SH-SY5Y (cell line): ENCODE measurements at regions not wholly inside any gene's neighbourhood (a gene's known extent, or its start where the extent isn't known, plus 50 kb on each side); places are given as distances from the start of the nearest gene placed in this dataset.

Experiments
- GATA2 ChIP-seq: IDR thresholded peaks from 2 replicates; pipeline ENCODE4 v1.6.1; 2011; ENCODE audit warnings: mild to moderate bottlenecking, low read depth, low read length
- GATA3 ChIP-seq: IDR thresholded peaks from 2 replicates; pipeline ENCODE4 v1.6.1; 2011; ENCODE audit warnings: low read depth, mild to moderate bottlenecking, low read length, moderate library complexity

DNA sequence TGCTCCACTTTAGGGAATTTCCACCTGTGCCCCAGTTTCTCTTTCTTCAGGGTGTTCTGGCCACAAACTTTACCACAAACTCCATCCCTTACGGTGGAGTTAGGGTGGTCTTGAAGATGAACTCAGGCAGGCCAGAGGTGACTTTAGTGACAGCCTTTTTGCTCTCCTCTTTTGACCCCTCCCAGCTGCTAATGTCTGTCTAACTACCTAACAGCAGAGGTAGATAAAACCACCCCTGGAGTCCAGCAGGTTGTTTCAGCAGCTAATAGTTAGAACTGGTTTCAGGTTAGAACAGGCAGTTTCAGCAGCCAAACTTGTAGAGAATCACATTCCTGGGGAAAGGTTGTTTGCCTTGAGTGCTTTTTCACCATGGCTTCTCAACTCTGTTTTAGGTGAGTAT, 971.3 kb upstream of the CDH18 start:
- no peak for TF ChIP-seq GATA3
- TF ChIP-seq GATA2 = no peak

DNA sequence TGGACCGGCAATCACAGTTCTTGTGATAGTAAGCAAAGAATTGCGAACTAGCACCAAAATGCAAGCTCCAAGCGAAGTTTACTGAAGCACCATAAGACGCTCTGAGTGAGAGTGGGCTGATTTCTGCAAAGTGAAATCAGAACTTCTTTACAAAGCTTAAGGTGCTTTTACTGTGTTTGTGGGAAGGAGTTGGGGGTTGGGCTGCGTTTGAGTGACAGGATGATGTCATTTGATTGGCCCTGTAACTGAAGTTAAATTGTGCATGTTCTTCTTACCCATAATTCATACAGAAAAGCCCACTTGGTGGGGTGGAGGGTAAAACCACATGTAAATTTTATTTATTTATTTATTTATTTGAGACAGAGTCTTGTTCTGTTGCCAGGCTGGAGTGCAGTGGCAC, 970.6 kb upstream of the CDH18 start:
- TF ChIP-seq GATA2 (no peak), GATA3 (no peak)

DNA sequence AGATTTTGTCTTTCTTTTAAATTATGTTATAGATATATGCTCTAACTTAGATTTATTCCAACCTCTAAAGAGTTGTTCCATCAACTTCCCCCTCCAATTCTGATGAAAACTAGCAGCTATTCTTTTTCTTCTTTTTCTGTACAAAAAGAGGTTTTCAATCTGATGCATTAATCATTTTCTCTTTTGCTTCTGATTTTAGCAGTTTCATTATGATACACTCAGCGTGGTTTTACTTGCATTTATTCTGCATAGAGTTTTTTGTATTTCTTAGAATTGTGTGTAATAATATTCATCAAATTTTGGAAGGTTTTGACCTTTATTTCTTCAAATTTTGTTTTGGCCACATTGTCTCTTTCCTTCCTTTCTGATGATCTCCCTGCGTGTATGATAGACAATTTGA, 968.1 kb upstream of the CDH18 start:
- TF ChIP-seq GATA3 (no peak), GATA2 (no peak)

DNA sequence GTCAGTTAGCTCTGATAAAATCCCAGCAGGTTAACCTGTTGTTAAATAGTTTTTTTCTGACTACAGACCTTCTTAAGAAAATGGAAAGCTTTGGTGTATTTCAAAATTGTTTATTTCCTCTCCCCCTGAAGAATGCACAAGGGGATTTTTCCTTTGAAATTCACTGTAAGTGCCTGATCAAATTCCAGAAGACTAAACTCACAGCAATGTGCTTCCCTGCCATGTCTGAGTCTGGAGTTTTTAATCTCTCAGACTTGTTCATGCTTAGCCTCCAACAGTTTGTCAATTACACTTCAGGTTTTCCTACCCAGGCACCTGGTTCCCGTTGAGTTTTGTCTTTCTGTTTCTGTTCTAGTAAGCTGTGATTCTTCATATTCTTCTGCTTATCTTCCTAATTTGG, 961.6 kb upstream of the CDH18 start:
- TF ChIP-seq GATA3 = no peak
- no peak for TF ChIP-seq GATA2

DNA sequence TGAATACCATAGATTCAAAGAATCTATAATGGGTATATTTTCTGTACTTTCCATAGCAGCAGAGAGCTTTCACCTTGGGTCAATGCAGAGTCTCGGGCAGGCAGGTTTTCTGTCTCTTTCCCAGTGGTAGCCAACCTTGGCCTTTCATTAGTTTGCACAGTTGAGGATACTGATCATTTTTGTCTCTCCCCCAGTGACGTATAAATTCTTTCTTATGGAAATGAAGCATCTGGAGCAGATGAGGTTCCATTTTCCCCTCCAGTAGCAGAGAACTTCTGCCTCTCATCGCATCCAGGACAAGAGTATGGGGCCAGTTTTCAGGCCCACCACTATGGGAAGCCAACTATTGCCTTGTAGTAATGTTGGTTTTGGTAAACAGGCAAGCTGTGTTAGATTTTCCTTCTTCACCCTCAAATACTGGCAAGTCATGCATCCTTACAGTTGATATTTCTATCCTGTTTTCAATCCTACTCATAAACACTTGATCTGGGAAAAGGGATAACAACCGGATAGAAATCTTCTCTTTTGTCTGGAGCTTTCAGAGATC, 845.2 kb upstream of the CDH18 start:
- TF ChIP-seq GATA2 (no peak), GATA3 (no peak)

DNA sequence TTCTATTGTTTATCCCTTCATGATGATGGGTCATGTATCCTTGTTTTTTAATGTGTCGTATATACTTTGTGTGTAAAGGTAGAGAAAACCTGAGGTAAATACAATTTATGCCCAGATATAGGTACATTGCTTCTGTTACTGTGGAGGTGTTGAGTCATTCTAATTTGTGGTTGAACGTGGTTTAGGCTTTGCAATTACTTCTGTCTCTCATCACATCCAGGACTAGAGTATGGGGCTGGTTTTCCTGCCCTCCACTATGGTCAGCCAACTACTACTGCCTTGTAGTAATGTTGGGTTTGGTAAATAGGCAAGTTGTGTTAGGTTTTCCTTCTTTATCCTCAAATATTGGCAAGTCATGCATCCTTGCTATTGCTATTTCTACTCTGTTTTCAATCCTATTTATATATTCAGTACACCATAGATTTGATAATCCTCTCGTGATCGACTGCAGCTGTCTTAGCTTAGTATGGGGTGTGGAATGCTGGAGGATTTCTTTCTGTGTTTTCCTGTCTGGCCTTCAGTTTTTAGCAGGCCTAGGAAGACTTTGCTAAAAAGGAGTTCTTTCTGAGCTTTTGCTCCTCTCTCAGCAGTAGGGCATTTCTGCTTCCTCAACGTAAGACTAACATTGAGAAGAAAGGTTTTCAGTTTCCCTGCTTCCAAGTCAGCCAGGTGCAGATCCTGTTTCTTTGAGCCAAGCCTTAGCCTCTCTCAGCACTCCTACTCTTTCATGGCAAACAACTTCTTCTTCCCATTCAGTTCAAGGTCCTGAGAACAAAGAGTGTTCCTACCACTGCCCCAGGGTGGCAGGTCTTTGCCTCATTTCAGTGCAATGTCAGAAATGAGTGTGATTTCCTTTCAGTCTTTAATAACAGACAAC, 844.4 kb upstream of the CDH18 start:
- TF ChIP-seq GATA3 = no peak
- no peak for TF ChIP-seq GATA2

DNA sequence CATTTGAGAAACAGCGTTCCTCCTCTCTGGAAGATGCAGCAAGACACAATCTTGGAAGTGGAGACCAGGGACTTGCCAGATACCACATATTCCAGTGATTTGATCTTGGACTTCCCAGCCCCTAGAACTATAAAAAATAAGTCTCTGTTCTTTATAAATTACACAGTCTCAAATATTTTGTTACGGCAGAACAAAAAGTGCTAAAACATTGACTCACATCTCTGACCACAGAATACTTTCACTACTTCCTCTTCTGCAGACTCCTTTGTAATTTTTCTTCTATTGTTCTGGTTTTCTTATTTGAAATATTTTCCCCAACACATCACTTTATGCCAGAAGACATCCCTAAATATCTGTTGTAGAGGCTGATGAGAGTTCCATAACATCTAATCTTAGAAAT, 706.1 kb upstream of the CDH18 start:
- TF ChIP-seq GATA2 = no peak
- no peak for TF ChIP-seq GATA3

DNA sequence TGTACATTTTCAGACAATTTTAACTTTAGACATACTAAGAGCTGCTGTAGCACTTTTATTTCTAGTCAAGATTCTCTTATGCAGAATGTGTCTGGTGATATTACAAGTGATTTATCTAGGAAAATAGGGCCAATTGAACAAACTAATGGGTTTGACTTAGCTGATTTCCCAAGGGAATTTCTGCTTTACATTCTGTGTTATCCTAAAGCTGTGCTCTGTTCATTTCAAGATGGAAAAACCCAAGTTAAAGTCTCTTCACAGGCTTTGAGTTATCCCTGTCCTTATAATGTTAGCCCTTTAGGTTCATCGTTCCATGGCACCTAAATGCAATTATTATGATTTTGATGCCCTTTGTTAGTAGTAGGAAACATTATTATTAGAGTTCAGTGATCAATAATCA, 704.9 kb upstream of the CDH18 start:
- TF ChIP-seq GATA2 (no peak), GATA3 (no peak)

DNA sequence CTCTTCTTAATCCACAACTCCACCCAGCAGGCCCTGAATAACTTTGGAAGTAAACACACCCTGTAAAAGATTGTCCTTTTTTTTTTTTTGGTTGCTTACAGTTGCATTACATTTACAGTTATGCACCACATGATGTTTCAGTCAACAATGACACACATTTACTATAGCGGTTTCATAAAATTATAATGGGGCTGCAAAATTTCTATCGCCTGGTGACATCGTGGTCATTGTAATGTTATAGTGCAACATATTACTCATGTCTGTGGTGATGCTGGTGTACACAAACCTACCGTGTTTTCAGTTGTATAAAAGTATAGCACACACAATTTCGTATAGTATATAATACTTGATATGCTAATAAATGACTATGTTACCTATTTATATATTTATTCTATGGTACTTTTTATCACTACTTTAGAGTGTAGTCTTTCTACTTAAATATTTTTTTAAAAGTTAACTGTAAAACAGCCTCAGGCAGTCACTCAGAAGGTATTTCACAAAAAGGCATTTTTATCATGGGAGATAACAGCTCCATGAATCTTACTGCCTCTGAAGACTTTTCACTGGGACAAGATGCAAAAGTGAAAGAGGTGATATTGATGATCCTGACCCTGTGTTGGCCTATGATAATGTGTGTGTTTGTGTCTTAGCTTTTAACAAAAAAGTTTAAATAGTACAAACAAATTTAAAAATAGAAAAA, 695.4 kb upstream of the CDH18 start:
- no peak for TF ChIP-seq GATA3
- TF ChIP-seq GATA2 = no peak

DNA sequence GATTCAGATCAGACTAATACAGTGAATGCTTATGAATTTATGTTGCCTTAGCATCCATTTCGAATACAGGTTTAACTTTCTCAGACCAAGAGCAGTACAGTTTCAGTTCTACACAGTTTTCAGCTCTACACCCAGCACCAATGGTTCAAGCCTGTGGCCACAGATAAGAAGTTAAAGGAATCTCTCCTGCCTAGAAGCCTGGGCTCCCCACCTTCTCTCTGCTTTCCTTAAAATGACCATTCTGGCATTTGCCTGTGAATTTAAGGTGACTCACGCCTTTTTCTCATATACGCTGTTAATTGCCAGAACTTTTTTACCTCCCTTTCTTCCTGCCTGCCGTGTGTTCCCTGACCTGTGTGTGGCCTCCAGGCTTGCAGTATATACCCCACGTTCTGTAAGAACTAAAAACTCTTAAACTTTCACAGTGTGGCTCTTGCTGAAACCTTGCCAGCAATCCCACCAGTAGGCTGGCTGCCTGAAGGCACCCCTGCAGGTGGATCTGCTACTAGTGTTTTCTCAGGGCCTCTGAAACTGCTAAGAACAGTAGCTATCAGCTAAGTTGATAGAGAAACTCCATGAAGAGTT, 692.8 kb upstream of the CDH18 start:
- TF ChIP-seq GATA2 (no peak), GATA3 (no peak)

DNA sequence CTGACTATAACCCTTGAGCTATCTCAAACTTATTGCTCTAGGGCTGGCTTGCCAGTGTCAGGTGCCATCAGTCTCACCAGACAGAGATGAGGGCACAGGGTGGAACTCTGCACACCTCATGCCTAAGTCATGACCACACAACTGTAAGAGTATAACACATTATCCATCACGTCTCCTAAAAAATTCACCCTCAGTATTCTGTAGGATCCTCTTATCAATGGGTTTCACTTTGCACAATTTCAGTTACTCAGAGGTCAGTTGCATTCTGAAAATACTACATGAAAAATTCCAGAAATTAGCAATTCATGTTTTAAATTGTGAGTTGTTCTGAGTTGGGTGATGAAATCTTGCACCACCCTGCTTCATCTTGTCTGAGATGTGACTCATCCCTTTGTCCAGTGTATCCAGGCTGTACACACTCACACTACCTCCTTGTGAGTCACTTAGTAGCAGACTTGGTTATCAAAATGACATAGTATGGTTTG, 690.9 kb upstream of the CDH18 start:
- TF ChIP-seq GATA3 (no peak), GATA2 (no peak)

DNA sequence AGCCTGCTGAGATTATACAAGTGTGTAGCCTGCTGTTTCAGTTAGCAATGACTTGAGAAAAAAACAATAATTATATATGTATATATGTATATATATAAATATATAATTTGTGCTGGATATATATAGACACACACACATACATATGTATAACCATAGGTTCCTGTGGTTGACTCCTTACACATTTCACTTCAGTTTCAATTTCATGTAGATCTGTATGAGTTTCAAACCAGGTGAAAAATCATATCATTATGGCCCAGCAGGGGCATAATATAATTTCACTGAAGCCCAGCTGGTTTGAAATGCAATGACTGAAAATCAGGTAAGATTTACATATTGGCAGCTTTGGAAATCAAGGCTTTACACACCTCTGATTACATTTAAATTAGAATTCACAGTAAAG, 690.4 kb upstream of the CDH18 start:
- TF ChIP-seq GATA2 = no peak

DNA sequence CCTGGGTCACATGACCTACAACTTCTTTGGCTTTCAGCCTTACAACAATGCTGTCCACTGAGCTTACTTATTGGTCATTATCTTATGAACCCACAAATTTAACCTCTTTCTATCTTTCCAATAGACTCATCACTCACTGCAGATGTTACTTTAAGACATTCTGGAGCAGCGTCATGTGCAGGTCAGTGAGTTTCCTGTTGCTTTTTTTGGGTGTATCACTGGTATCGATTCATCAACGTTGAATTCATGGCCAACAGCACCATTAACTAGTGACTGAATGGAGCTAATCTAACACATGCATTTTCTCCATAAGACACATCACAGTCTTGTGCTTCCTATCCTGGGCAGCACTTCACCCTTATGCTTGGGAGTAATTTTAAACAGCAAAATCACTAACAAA, 672.6 kb upstream of the CDH18 start:
- TF ChIP-seq GATA2 (no peak), GATA3 (no peak)

DNA sequence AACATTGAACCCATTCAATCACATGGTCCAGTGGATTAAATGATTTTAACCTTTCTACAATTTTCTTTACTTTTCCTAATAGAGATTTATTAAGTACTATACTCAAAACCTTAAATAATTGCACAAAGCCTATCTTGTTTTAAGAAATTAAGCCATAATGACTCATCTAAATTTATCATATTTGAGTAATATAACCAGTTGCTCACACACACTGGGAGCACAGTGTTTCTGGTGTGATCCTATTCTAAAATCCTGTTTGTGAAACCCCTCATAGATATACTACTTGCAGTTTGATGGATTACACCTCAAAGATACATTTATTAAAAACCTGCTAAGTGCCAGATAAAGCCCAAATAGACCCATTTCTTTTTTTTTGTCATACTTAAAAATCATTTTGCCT, 668.3 kb upstream of the CDH18 start:
- TF ChIP-seq GATA2 (no peak), GATA3 (no peak)
